ENCODE measurements at regions not wholly inside any gene's neighbourhood (a gene's known extent, or its start where the extent isn't known, plus 50 kb on each side); places are given as distances from the start of the nearest gene placed in this dataset.
"Not testable (repeated sequence)": the region's sequence is repeated elsewhere in the genome, so short reads cannot be mapped to it uniquely, and the experiment has no call there.

DNA sequence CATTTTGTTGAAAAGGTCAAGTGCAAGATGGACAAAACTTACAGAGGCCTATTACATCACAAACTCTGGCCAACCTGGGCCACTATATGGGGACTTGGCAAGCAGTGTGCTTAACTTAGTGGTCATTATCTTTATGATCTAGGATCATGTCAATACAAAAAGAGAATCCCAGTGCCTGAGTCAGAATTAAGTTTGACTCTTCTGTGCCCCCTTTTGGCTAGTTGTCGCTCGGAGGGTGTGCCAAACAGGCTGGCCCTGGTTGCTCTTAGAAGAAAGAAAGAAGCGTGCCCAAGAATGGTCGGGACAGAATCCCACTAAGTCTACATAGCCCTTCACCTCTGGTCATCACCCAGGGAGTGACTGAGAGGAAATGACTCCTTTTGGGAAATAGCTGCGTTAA, 100.1 kb downstream of the EIF4E start:
- Mint-ChIP-seq H3K9me3 (no peaks in the 10 kb centered on the region), H3K4me1 (peaks cover 9% of the 10 kb centered on the region), H3K36me3 (ENCODE audit: low read depth) (no peaks in the 10 kb centered on the region), H3K4me3 (no peak overlapping the region), H3K27me3 (ENCODE audit: low read depth, poor library complexity) (peaks cover 4% of the 10 kb centered on the region), H3K27ac (no peak overlapping the region)
- TF ChIP-seq, protein P1, sequence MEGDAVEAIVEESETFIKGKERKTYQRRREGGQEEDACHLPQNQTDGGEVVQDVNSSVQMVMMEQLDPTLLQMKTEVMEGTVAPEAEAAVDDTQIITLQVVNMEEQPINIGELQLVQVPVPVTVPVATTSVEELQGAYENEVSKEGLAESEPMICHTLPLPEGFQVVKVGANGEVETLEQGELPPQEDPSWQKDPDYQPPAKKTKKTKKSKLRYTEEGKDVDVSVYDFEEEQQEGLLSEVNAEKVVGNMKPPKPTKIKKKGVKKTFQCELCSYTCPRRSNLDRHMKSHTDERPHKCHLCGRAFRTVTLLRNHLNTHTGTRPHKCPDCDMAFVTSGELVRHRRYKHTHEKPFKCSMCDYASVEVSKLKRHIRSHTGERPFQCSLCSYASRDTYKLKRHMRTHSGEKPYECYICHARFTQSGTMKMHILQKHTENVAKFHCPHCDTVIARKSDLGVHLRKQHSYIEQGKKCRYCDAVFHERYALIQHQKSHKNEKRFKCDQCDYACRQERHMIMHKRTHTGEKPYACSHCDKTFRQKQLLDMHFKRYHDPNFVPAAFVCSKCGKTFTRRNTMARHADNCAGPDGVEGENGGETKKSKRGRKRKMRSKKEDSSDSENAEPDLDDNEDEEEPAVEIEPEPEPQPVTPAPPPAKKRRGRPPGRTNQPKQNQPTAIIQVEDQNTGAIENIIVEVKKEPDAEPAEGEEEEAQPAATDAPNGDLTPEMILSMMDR (IDR thresholded peaks at IDR 0.05) = no peak
- DNase-seq = no peak

GRCh38 chr4:98827661-98828060, 101.3 kb downstream of the EIF4E start:
- Mint-ChIP-seq H3K4me3 (no peak overlapping the region), H3K27ac (no peak overlapping the region), H3K36me3 (ENCODE audit: low read depth) (no peaks in the 10 kb centered on the region), H3K27me3 (ENCODE audit: low read depth, poor library complexity) (peaks cover 4% of the 10 kb centered on the region), H3K4me1 (peaks cover 9% of the 10 kb centered on the region), H3K9me3 (no peaks in the 10 kb centered on the region)
- DNase-seq = no peak
- TF ChIP-seq, protein P1 (IDR thresholded peaks at IDR 0.05) = no peak

DNA sequence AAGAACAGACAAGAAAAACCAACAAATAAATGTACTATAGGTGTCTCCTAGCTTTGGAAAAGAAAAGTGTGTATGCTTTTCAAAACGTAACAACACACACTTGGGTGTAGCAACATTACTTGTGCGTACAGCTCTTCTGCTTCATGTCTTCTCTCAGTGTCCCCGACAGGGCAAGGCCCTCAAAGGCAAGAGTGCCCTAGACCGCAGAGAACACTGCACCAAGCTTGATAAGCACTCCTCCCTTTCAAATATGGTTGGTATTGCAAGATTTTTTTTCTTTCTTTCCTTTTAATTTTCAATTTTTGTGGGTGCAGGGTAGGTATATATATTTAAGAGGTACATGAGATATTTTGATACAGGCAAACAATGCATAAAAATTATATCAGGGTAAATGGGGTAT, 106.8 kb downstream of the EIF4E start:
- no peaks in the 10 kb centered on the region for H3K36me3 Mint-ChIP-seq (ENCODE audit: low read depth)
- no peak overlapping the region for H3K4me3 Mint-ChIP-seq
- no peaks in the 10 kb centered on the region for H3K27me3 Mint-ChIP-seq (ENCODE audit: low read depth, poor library complexity)
- TF ChIP-seq, protein P1 (IDR thresholded peaks at IDR 0.05) = no peak
- peaks cover 21% of the 10 kb centered on the region for H3K9me3 Mint-ChIP-seq
- no peak for DNase-seq
- H3K27ac Mint-ChIP-seq = no peak overlapping the region
- peaks cover 1% of the 10 kb centered on the region for H3K4me1 Mint-ChIP-seq

- H3K27me3 Mint-ChIP-seq (ENCODE audit: low read depth, poor library complexity); H3K36me3 Mint-ChIP-seq (ENCODE audit: low read depth); H3K4me3 Mint-ChIP-seq; H3K27ac Mint-ChIP-seq; DNase-seq; H3K4me1 Mint-ChIP-seq: not testable (repeated sequence)
- H3K9me3 Mint-ChIP-seq = peaks cover 43% of the 10 kb centered on the region
Measured at GRCh38 chr4:98818116-98818515, 110.8 kb downstream of the EIF4E start.

DNA sequence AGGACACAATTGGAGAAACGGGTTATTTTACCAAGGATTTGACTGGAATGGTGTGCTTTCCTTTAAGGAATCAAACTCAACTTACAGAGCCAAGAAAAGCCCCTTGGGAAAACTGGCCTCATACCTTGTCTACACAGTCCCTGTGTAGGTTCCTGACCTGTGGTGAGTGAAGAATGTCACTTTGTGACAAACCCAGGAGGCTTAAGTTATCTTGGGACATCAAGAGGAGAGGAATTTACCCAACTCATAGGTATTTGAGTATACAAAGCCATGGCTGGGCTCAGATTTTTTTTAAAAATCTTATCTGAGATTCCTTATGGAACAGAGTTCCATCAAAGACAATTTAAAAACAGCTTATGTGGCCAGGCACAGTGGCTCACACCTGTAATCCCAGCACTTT, 112.1 kb downstream of the EIF4E start:
- Mint-ChIP-seq H3K27me3 (ENCODE audit: low read depth, poor library complexity) (peaks cover 9% of the 10 kb centered on the region), H3K4me3 (no peak overlapping the region), H3K9me3 (peaks cover 43% of the 10 kb centered on the region), H3K36me3 (ENCODE audit: low read depth) (no peaks in the 10 kb centered on the region), H3K4me1 (no peaks in the 10 kb centered on the region), H3K27ac (no peak overlapping the region)
- TF ChIP-seq, protein P1 (IDR thresholded peaks at IDR 0.05) = no peak
- DNase-seq = no peak

DNA sequence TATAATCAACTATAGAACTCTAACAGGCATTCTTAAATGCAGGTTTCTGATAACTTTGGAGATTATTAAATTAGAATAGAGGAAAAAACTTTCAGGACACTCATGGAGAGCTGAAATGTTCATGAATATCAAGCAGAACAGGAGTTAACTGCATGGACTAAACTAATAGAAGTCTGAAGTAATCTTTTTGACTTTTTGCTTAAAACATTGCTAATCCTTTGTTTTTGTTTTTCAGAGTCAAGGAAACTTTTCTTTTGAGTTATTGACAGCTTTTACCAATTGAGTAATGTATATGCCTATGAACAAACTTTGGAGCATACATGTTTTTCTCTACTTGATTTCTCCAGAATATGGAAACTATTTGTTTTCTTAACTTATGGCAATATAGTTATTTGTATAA, 112.5 kb downstream of the EIF4E start:
- no peak overlapping the region for H3K27ac Mint-ChIP-seq
- H3K4me1 Mint-ChIP-seq = no peaks in the 10 kb centered on the region
- peaks cover 9% of the 10 kb centered on the region for H3K27me3 Mint-ChIP-seq (ENCODE audit: low read depth, poor library complexity)
- TF ChIP-seq, protein P1 (IDR thresholded peaks at IDR 0.05) = no peak
- no peak for DNase-seq
- peaks cover 43% of the 10 kb centered on the region for H3K9me3 Mint-ChIP-seq
- no peaks in the 10 kb centered on the region for H3K36me3 Mint-ChIP-seq (ENCODE audit: low read depth)
- no peak overlapping the region for H3K4me3 Mint-ChIP-seq
